ENCODE measurements at regions not wholly inside any gene's neighbourhood (a gene's known extent, or its start where the extent isn't known, plus 50 kb on each side); places are given as distances from the start of the nearest gene placed in this dataset.

- no peak for TF ChIP-seq CTCF (IDR thresholded peaks at IDR 0.05; ENCODE audit: insufficient read depth, low read depth, low read length)
- no peak overlapping the region for H3K4me3 ChIP-seq (ENCODE audit: low read depth, low read length)
- DNase-seq (ENCODE audit: low read depth) = no peak
These were observed 150.3 kb downstream of the TLE3 start for GRCh38 chr15:69947394-69947793.

- no peak for DNase-seq (ENCODE audit: low read depth)
- H3K4me3 ChIP-seq (ENCODE audit: low read depth, low read length) = no peak overlapping the region
- TF ChIP-seq CTCF (IDR thresholded peaks at IDR 0.05; ENCODE audit: insufficient read depth, low read depth, low read length) = no peak
These were observed 148.2 kb downstream of the TLE3 start for GRCh38 chr15:69949485-69949884.

GRCh38 chr15:69951256-69951897 is 146.3 kb downstream of the TLE3 start:
- TF ChIP-seq CTCF (IDR thresholded peaks at IDR 0.05; ENCODE audit: insufficient read depth, low read depth, low read length) = no peak

GRCh38 chr15:69951898-69952555 is 145.7 kb downstream of the TLE3 start:
- DNase-seq (ENCODE audit: low read depth) = peak; percentile 28
- peak; percentile 32 for TF ChIP-seq CTCF (IDR thresholded peaks at IDR 0.05; ENCODE audit: insufficient read depth, low read depth, low read length)

More at GRCh38 chr15:69951256-69951897, 146.3 kb downstream of the TLE3 start:
- no peak overlapping the region for H3K4me3 ChIP-seq (ENCODE audit: low read depth, low read length)
- no peak for DNase-seq (ENCODE audit: low read depth)

GRCh38 chr15:69953051-69953450 is 144.7 kb downstream of the TLE3 start:
- TF ChIP-seq CTCF (IDR thresholded peaks at IDR 0.05; ENCODE audit: insufficient read depth, low read depth, low read length) = no peak
- DNase-seq (ENCODE audit: low read depth) = no peak
- H3K4me3 ChIP-seq (ENCODE audit: low read depth, low read length) = no peak overlapping the region

More at GRCh38 chr15:69951898-69952555, 145.7 kb downstream of the TLE3 start:
- no peak overlapping the region for H3K4me3 ChIP-seq (ENCODE audit: low read depth, low read length)

- no peak overlapping the region for H3K4me3 ChIP-seq (ENCODE audit: low read depth, low read length)
- TF ChIP-seq CTCF (IDR thresholded peaks at IDR 0.05; ENCODE audit: insufficient read depth, low read depth, low read length) = no peak
- no peak for DNase-seq (ENCODE audit: low read depth)
These were observed 143.9 kb downstream of the TLE3 start for GRCh38 chr15:69953816-69954215.

Data from fibroblast of villous mesenchyme (primary cell).